Esophagus muscularis mucosa (tissue), 4 donors: ENCODE measurements at regions not wholly inside any gene's neighbourhood (a gene's known extent, or its start where the extent isn't known, plus 50 kb on each side); places are given as distances from the start of the nearest gene placed in this dataset.

Experiments used
- DNase-seq: peaks from one replicate; pipeline ENCODE4 v3.0.0-alpha.2; 2017; ENCODE audit errors: extremely low spot score
- H3K27ac ChIP-seq, 4 donors: fragments of 200-600 bp; sonication (generic); replicated peaks in 1 of 4; 1 replicate in 3 of 4; 2 replicates in 1 of 4; pipeline ENCODE4 v1.5.1; 2016 to 2019; ENCODE audit warnings: mild to moderate bottlenecking in 1 of 4
- H3K27me3 ChIP-seq, 4 donors: fragments of 200-600 bp; sonication (generic); one replicate each; pipeline versions ENCODE4 v1.5.1 to v1.6.0; 2016 to 2019
- H3K36me3 ChIP-seq, 4 donors: fragments of 200-600 bp; sonication (generic); one replicate each; pipeline ENCODE4 v1.5.1; 2016 to 2019
- H3K4me1 ChIP-seq, 4 donors: fragments of 200-600 bp; sonication (generic); one replicate each; pipeline ENCODE4 v1.5.1; 2016 to 2019
- H3K4me3 ChIP-seq, 4 donors: fragments of 200-600 bp; sonication (generic); 1 replicate in 2 of 4; 2 replicates in 2 of 4; pipeline ENCODE4 v1.5.1; 2016 to 2019; ENCODE audit warnings: mild to moderate bottlenecking in 4 of 4, moderate library complexity in 1 of 4
- H3K9me3 ChIP-seq, 4 donors: fragments of 200-600 bp; sonication (generic); 1 replicate in 3 of 4; 2 replicates in 1 of 4; pipeline ENCODE4 v1.5.1; 2016 to 2019
- EP300 ChIP-seq: sonication (generic); formaldehyde crosslinking; IDR thresholded peaks from one replicate; pipeline ENCODE4 v1.6.1; 2017; ENCODE audit warnings: antibody characterized with exemption
- POLR2A ChIP-seq: fragments of 450-650 bp; IDR thresholded peaks from one replicate; pipeline ENCODE4 v1.6.1; 2017; ENCODE audit warnings: antibody characterized with exemption, moderate library complexity, mild to moderate bottlenecking, low read depth
- POLR2AphosphoS5 ChIP-seq, 2 donors: sonication (generic); formaldehyde crosslinking; IDR thresholded peaks; one replicate each; pipeline ENCODE4 v1.6.1; 2017; ENCODE audit warnings: antibody characterized with exemption in 2 of 2
- WGBS: methylation state at CpG from one replicate; pipeline ENCODE4 v1.1.5; 2018; 5-methylcytosine and 5-hydroxymethylcytosine counted together
- intact Hi-C: fragments of 100-400 bp; cut with DNase I; formaldehyde crosslinking; loops from one replicate; pipeline ENCODE4 v1.15.1; 2023
- TF ChIP-seq, protein P1 (sequence below), 3 experiments: fragments of 200-600 bp in 2 of 3; fragments of 450-650 bp in 1 of 3; sonication (generic) in 2 of 3; IDR thresholded peaks; one replicate each; pipeline ENCODE4 v1.5.1; 2017 to 2019; ENCODE audit warnings: antibody characterized with exemption in 3 of 3, mild to moderate bottlenecking in 2 of 3, moderate library complexity in 1 of 3

- Histone ChIP-seq H3K27me3 (no peaks in the 10 kb centered on the region), H3K9me3 (no peaks in the 10 kb centered on the region), H3K4me1 (peaks cover 18 to 38% (median 32%) of the 10 kb centered on the region in 4 donors), H3K4me3 (peak overlapping the region in 3 of 4 donors; percentile 12 to 15 (median 12)), H3K36me3 (no peaks in the 10 kb centered on the region), H3K27ac (peak overlapping the region in 1 of 4 donors; percentile 61)
- TF ChIP-seq POLR2AphosphoS5 (IDR thresholded peaks at IDR 0.05), result no peak
- TF ChIP-seq, protein P1, sequence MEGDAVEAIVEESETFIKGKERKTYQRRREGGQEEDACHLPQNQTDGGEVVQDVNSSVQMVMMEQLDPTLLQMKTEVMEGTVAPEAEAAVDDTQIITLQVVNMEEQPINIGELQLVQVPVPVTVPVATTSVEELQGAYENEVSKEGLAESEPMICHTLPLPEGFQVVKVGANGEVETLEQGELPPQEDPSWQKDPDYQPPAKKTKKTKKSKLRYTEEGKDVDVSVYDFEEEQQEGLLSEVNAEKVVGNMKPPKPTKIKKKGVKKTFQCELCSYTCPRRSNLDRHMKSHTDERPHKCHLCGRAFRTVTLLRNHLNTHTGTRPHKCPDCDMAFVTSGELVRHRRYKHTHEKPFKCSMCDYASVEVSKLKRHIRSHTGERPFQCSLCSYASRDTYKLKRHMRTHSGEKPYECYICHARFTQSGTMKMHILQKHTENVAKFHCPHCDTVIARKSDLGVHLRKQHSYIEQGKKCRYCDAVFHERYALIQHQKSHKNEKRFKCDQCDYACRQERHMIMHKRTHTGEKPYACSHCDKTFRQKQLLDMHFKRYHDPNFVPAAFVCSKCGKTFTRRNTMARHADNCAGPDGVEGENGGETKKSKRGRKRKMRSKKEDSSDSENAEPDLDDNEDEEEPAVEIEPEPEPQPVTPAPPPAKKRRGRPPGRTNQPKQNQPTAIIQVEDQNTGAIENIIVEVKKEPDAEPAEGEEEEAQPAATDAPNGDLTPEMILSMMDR (IDR thresholded peaks at IDR 0.05), result no peak
- TF ChIP-seq POLR2A, result no peak
- no peak for TF ChIP-seq EP300
- no peak for DNase-seq
- intact Hi-C loops, result no loop called here
- 43% methylated on average over 11 of the region's 11 CpGs for WGBS
Measured at GRCh38 chr6:138596591-138596990, 97.3 kb upstream of the NHSL1 start.

GRCh38 chr6:138597336-138597735, 98.0 kb upstream of the NHSL1 start:
- H3K36me3 ChIP-seq, result no peaks in the 10 kb centered on the region
- H3K27me3 ChIP-seq, result no peaks in the 10 kb centered on the region
- no peak overlapping the region for H3K4me3 ChIP-seq
- peak overlapping the region in 1 of 4 donors; percentile 61 for H3K27ac ChIP-seq
- TF ChIP-seq EP300, result peak; percentile 52
- no peak for TF ChIP-seq POLR2A
- no peaks in the 10 kb centered on the region for H3K9me3 ChIP-seq
- peaks cover 18 to 36% (median 31%) of the 10 kb centered on the region in 4 donors for H3K4me1 ChIP-seq
- no peak for DNase-seq
- WGBS, result 84% methylated on average over 7 of the region's 7 CpGs
- intact Hi-C loops, result no loop called here

DNA sequence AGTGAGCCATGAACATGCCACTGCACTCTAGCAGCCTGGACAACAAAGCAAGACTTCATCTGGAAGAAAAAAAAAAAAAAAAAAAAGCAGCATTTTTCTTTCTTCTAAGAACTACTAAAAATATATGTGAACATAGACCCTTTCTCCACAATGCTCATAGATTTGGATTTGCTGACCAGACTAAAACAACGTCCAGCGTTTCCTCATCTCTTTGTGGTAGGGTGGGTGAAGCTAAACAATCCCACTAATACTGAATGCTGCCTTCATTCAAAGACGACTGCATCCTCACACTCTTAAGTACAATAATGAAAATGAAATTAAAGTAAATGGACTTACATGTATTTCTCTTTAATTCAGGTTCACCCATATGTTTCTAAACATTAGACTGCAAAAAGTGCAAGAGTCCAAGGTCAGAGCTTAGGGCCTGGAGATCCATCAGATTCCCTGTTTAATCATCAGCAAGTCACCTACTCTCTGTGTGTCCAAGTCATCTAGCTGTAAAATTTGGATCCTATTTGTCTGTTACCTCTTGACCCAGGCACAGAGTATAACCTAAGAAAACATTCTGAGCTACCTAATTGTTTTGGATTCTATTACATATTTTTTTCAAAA, 99.4 kb upstream of the NHSL1 start:
- Histone ChIP-seq H3K4me1 (peaks cover 17 to 23% (median 18%) of the 10 kb centered on the region in 4 donors), H3K27ac (no peak overlapping the region), H3K27me3 (no peaks in the 10 kb centered on the region), H3K36me3 (no peaks in the 10 kb centered on the region), H3K9me3 (no peaks in the 10 kb centered on the region), H3K4me3 (no peak overlapping the region)
- intact Hi-C loops, result no loop called here
- DNase-seq, result no peak
- 95% methylated on average over 3 of the region's 3 CpGs for whole genome bisulfite sequencing
- TF ChIP-seq POLR2A (no peak), EP300 (no peak), POLR2AphosphoS5 (IDR thresholded peaks at IDR 0.05) (no peak)
- TF ChIP-seq, protein P1 (IDR thresholded peaks at IDR 0.05), result no peak

DNA sequence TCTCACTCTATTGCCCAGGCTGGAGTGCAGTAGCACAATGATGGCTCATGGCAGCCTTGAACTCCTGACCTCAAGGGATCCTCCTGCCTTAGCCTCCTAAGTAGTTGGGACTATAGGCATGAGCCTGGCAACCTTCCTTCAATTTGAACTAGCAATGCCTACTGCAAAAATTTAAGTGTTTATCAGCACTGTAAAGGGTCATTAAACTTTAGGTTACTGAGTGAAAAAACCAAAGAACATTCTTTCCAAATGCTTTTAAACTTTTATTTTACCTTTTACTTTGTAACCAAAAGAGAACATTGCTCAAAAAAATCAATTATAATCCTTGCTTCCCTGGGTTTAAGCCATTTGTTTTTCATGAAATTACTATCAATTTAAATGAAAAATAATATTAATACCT, 101.0 kb upstream of the NHSL1 start:
- H3K27ac ChIP-seq, result no peak overlapping the region
- H3K27me3 ChIP-seq, result no peaks in the 10 kb centered on the region

DNA sequence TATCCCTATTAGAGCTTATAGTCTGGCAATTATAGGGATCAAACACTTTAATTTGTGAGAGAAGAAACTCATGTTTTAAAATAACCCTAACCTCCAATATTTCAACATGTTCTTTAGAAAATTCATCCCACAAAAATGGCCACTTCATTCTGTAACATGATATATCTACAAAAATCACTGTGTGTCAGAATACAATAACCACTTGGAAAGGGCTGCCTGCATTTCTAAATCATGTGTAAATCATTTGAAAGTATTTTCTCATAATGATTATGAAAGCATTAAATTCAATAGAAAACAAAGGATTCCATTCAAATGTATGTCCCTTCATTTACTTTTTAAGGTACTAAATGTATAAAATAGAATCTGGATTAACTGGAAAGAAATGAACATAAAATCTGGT, 101.4 kb upstream of the NHSL1 start:
- Histone ChIP-seq H3K27me3 (no peaks in the 10 kb centered on the region), H3K9me3 (no peaks in the 10 kb centered on the region), H3K36me3 (no peaks in the 10 kb centered on the region), H3K27ac (no peak overlapping the region), H3K4me1 (peaks cover 11 to 13% (median 12%) of the 10 kb centered on the region in 4 donors), H3K4me3 (no peak overlapping the region)
- no peak for DNase-seq
- intact Hi-C loops, result no loop called here
- TF ChIP-seq POLR2A (no peak), POLR2AphosphoS5 (IDR thresholded peaks at IDR 0.05) (no peak), EP300 (no peak)
- TF ChIP-seq, protein P1 (IDR thresholded peaks at IDR 0.05), result no peak

More for the DNA sequence above, 101.0 kb upstream of the NHSL1 start:
- H3K36me3 ChIP-seq, result no peaks in the 10 kb centered on the region
- intact Hi-C loops, result no loop called here
- TF ChIP-seq, protein P1 (IDR thresholded peaks at IDR 0.05), result no peak
- TF ChIP-seq POLR2A, result no peak
- TF ChIP-seq POLR2AphosphoS5 (IDR thresholded peaks at IDR 0.05), result no peak
- no peak for TF ChIP-seq EP300
- H3K4me3 ChIP-seq, result no peak overlapping the region
- H3K4me1 ChIP-seq, result peaks cover 11 to 14% (median 13%) of the 10 kb centered on the region in 4 donors
- H3K9me3 ChIP-seq, result no peaks in the 10 kb centered on the region
- no peak for DNase-seq
